ENCODE measurements at regions not wholly inside any gene's neighbourhood (a gene's known extent, or its start where the extent isn't known, plus 50 kb on each side); places are given as distances from the start of the nearest gene placed in this dataset.

DNA sequence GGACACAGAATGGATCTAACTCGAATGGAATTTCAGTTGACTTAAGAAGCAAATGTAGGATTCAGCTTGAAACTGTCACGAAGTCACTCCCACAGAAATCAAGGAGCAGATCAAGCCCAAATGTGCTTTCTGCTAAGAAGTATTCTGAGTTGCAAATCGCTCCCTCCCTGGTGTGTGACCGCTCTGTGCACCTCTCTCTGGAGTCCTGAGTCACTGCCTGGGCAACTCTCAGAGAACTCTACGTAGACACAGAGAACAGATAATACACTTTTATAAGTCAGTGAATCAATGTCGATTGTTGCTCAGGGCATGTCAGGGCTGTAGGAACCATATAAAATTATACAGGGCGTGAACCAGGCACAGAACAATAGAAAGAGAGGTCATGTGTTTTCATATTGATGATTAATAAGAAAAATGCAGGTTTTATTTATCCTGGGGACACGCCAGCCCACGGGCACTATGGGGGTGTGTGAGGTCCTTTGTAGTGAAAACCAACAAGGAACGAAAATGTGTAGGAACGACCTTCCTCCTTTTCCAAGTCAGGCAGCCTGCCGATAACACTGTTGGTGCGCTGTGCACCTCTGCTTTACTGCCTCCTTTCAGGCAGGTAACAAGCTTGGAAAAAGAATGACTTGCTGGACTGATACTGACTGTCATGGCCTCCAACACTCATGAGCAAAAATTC is 248.1 kb upstream of the FOXQ1 start:
- H3K4me1 ChIP-seq = no peaks in the 10 kb centered on the region
- no peaks in the 10 kb centered on the region for H3K9me3 ChIP-seq (replicated peaks)
- no peak overlapping the region for H3K27ac ChIP-seq (replicated peaks)
- no peak overlapping the region for H3K4me3 ChIP-seq
- H3K36me3 ChIP-seq = no peaks in the 10 kb centered on the region
- intact Hi-C loops (cut with micrococcal nuclease) = no loop called here
- peaks cover 7% of the 10 kb centered on the region for H3K27me3 ChIP-seq (ENCODE audit: low read depth)
- TF ChIP-seq, protein P1, sequence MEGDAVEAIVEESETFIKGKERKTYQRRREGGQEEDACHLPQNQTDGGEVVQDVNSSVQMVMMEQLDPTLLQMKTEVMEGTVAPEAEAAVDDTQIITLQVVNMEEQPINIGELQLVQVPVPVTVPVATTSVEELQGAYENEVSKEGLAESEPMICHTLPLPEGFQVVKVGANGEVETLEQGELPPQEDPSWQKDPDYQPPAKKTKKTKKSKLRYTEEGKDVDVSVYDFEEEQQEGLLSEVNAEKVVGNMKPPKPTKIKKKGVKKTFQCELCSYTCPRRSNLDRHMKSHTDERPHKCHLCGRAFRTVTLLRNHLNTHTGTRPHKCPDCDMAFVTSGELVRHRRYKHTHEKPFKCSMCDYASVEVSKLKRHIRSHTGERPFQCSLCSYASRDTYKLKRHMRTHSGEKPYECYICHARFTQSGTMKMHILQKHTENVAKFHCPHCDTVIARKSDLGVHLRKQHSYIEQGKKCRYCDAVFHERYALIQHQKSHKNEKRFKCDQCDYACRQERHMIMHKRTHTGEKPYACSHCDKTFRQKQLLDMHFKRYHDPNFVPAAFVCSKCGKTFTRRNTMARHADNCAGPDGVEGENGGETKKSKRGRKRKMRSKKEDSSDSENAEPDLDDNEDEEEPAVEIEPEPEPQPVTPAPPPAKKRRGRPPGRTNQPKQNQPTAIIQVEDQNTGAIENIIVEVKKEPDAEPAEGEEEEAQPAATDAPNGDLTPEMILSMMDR (IDR thresholded peaks at IDR 0.05; ENCODE audit: borderline replicate concordance) = no peak
- DNase-seq = no peak

DNA sequence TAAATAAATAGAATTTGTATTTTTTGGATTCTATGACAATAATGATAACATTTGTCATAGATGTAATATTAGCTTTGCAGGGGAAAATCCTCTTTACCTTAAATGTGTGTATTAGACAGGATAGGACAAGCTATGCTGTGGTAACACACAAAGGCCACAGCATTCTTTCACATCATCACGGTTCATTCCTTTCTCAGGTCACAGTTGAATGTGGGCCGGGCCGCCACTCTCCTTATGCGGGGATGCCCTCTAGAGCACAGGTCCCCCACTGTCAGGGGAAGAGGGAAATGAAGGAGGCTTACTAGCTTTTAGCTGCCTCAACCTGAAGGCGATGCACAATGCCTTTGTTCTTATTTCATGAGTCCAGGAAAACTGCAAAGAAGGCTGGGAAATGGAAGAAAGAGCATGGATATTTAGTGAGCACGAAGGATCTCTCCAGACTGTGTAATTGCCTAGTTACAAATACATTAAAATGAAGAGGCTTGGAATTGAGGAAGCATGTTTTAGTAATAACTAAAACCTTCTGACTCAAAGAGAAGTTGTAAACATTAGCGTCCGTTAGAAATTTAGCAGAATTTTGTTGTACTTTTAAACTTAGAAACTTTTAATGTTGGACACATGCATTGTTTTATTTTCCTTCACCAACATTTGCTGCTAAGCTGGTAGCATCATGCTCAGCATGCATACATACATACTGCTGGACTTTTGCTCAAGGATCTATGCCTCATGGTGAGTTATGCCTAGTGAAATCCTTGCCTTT is 248.9 kb upstream of the FOXQ1 start:
- H3K4me1 ChIP-seq = no peaks in the 10 kb centered on the region
- no peak for DNase-seq
- H3K27me3 ChIP-seq (ENCODE audit: low read depth) = peaks cover 7% of the 10 kb centered on the region
- no peak overlapping the region for H3K27ac ChIP-seq (replicated peaks)
- intact Hi-C loops (cut with micrococcal nuclease) = no loop called here
- H3K36me3 ChIP-seq = no peaks in the 10 kb centered on the region
- H3K4me3 ChIP-seq = no peak overlapping the region
- H3K9me3 ChIP-seq (replicated peaks) = no peaks in the 10 kb centered on the region
- TF ChIP-seq, protein P1 (IDR thresholded peaks at IDR 0.05; ENCODE audit: borderline replicate concordance) = no peak

DNA sequence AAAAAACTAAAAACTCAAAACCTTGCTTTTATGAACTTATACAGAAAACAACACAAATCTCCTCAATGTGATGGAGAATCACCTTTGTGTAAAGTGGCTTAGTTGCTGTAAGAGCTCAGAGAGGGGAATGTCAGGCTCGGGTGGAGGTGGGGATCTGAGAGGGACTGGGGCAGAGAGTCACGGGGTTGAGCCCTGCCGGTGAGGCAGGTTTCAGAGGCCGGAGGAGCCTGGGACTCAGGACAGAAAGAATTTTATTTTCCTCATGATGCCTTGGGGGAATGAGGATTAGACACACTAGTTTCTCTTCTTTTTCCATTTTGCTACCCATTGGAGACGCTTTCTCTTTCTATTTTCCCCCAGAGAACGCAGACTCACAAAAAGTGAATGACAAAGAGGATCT is 252.3 kb upstream of the FOXQ1 start:
- Histone ChIP-seq H3K9me3 (replicated peaks) (no peaks in the 10 kb centered on the region), H3K36me3 (no peaks in the 10 kb centered on the region), H3K4me3 (no peak overlapping the region), H3K4me1 (no peaks in the 10 kb centered on the region), H3K27me3 (ENCODE audit: low read depth) (peaks cover 36% of the 10 kb centered on the region), H3K27ac (replicated peaks) (no peak overlapping the region)
- TF ChIP-seq, protein P1 (IDR thresholded peaks at IDR 0.05; ENCODE audit: borderline replicate concordance) = no peak
- intact Hi-C loops (cut with micrococcal nuclease) = no loop called here
- no peak for DNase-seq

DNA sequence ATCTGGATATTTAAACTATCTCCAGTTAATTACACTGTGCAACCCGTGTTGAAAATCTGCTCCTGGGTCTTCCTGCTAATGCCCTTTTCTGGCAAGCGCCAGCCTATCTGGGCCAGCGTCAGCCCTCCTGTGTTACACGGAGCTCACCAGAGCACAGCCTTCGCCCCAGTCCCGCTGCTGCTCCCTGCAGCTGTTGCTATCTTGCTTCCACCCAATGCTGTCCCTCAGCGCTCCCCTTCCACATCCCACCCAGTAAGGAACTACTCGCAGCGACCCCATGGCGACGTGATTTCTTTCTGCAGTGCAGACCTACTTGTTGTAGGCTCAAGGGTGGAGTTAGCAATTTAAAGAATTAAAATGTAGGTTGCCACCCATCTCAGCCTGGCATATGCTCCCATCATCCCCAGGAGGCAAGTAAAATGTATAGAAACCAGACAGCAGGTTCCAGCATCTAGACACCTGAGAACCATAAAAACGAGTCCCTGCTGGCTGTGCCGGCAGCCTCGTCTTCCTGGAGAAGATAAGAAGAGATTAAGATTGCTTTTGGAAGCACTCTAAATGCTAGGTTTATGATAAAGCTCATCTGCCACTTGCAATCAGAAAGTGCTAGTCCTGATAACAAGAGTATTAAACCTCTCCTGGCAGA is 254.3 kb upstream of the FOXQ1 start:
- Histone ChIP-seq H3K27me3 (ENCODE audit: low read depth) (peaks cover 49% of the 10 kb centered on the region), H3K27ac (replicated peaks) (no peak overlapping the region), H3K9me3 (replicated peaks) (no peaks in the 10 kb centered on the region), H3K36me3 (no peaks in the 10 kb centered on the region), H3K4me3 (no peak overlapping the region), H3K4me1 (no peaks in the 10 kb centered on the region)
- TF ChIP-seq, protein P1 (IDR thresholded peaks at IDR 0.05; ENCODE audit: borderline replicate concordance) = no peak
- intact Hi-C loops (cut with micrococcal nuclease) = no loop called here
- no peak for DNase-seq

DNA sequence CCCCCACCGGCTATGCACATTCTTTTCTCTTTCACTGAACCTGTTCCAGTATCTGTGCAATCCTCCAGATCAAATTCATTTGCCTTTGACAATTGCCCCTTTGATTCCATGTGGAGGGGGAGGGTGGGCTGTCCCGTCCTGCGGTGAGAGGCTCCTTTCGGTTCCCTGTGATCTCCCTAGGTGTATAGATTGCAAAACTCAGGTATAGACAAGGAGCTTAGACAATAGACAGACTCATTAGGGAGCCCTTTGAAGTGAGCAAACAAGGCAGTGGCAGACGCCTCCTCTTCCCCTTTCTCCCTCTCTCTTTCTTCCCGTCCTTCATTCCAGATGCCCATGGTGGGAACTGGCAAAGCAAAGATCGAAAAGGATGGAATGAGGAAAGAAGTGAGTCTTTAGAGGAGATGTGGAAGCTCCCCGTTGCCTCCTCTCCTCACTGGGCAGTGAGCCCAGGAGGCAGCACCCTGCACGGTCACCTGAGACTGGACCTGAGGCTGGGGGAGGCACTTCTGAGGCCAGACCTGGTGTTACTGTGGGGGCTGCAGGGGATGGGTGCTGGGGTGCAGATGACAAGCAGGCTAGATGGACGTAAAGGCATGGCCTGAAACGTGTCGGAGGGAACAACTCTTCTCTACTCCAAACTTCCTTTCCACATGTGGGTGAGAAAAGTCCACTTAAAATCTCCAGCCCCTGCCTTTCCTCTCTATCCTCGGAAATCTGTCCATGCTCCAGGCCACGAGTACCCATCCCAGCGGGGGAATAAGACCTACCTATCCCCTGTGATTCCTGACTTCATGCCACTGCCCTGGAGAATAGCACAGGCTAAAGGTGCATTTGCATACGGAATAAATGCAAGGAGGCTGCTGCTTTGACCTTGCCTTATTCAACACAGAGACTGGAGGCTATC is 256.6 kb upstream of the FOXQ1 start:
- DNase-seq = no peak
- Histone ChIP-seq H3K4me3 (no peak overlapping the region), H3K4me1 (no peaks in the 10 kb centered on the region), H3K36me3 (no peaks in the 10 kb centered on the region), H3K27me3 (ENCODE audit: low read depth) (peaks cover 63% of the 10 kb centered on the region), H3K9me3 (replicated peaks) (no peaks in the 10 kb centered on the region), H3K27ac (replicated peaks) (no peak overlapping the region)
- intact Hi-C loops (cut with micrococcal nuclease) = no loop called here
- TF ChIP-seq, protein P1 (IDR thresholded peaks at IDR 0.05; ENCODE audit: borderline replicate concordance) = no peak

Measured in left ventricle myocardium inferior (tissue), 1 donor.